DMS153 treated with DMSO at 0.1 percent for 48 hours (cell line): ENCODE measurements at regions not wholly inside any gene's neighbourhood (a gene's known extent, or its start where the extent isn't known, plus 50 kb on each side); places are given as distances from the start of the nearest gene placed in this dataset.
"Not testable (repeated sequence)": the region's sequence is repeated elsewhere in the genome, so short reads cannot be mapped to it uniquely, and the experiment has no call there.

ENCODE experiments used
- DNase-seq: peaks from one replicate; lab custom pipeline; 2025; ENCODE audit not compliant: unreplicated experiment; lab: John Stamatoyannopoulos, UW

GRCh38 chr11:91091563-91091962 lies 868.7 kb upstream of the CHORDC1 start:
- DNase-seq: no peak

DNA sequence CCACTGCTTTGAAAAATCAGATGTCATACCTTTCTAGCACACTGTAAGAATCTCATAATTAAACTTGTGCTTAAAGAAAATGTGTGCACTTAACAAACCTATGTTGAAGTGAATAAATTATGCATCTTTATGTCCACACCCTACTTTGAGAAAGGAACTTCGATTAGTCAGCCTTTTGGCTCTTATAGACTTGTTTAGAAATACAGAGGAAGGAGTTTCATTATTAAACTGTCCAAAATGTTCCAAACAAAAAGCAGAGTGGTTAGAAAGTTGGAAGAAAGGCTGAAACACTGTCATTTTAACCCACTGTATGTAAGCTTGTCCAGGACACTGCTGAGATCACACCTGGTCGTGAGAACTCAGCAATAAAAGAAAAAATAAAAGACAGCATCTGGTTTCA lies 863.2 kb upstream of the CHORDC1 start:
- no peak for DNase-seq

- no peak for DNase-seq
These were observed 859.4 kb upstream of the CHORDC1 start for GRCh38 chr11:91082255-91082654.

DNA sequence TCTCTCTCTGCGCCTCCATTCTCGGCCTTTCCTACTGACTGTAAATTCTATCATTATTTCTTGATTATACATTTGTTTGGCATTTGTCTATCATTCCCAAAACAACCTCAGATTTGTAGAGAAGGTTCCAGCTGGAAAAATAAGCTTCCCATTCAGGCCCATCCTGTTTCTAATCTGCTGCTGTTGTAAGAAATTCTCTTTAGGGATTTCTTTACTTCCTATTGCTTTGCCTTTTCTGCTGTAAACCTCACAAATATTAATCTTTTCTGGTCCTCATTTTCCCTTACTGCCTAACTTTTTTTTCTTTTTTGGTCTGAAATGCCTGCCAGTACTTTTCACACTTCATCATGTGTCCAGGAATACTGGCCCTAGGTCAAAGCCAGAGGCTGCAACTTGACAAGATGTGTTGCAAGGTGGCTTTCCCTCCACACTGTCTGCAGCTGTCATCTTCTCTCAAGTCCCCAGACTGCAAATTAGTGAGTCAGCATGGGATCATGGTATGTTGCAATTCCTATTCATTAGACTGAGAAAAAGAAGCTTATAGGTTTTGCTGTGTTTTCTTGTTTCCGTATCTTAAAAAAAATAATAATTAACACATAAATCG lies 858.7 kb upstream of the CHORDC1 start:
- no peak for DNase-seq

DNA sequence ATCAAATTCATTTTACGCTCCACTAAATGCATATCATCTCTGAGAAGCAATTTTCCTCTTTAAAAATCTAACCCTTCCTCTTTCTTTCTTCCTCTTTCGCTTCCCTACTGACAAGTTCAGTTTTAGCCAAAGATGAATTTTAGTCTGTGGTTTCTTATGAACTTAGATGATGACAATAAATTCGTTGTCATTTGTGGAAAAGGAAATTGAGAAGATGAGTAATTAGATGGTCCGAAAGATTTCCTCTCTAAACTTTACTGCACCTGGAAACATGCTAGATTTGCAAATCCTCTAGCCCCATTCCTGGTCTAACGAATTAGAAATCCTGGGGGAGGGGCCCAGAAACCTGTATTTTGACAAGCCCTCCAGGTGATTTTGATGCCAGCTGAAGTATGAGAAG lies 855.4 kb upstream of the CHORDC1 start:
- no peak for DNase-seq

- no peak for DNase-seq
These were observed 852.3 kb upstream of the CHORDC1 start for GRCh38 chr11:91075032-91075695.

GRCh38 chr11:91067666-91068065 lies 844.8 kb upstream of the CHORDC1 start:
- DNase-seq: no peak

DNA sequence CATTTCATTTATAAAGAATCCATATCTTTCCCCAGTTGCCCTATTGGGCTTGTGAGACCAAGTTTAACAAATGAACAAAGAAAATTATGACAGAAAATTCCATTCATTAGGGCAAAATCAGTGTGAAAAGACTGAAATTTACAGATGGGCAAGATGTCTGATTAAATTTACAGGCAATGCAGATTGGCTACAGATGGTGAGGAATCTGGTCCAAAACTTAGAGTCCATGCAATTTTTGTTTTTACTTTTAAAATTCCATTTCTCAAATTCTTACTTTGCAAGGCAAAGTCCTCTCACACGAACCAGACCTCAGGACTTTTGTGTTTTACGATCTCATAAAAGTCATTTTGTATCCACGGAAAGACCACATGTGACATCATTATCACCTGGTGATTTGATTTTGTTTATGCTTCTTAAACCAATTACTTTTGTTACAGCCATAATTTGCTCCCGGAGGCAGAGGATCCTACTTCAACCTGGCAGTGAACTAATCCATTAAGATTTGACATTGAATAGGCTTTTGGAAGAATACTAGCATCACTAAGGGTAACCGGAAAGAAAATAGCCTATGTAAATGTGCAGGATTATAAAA lies 843.7 kb upstream of the CHORDC1 start:
- DNase-seq: no peak

DNA sequence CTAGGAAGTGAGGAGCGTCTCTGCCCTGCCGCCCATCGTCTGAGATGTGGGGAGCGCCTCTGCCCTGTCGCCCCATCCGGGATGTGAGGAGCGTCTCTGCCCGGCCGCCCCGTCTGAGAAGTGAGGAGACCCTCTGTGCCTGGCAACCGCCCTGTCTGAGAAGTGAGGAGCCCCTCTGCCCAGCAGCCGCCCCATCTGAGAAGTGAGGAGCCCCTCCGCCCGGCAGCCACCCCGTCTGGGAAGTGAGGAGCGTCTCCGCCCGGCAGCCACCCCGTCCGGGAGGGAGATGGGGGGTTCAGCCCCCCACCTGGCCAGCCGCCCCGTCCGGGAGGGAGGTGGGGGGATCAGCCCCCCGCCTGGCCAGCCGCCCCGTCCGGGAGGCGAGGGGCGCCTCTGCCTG lies 840.5 kb upstream of the CHORDC1 start:
- DNase-seq: not testable (repeated sequence)

- DNase-seq: no peak
These were observed 825.0 kb upstream of the CHORDC1 start for GRCh38 chr11:91047882-91048281.

DNA sequence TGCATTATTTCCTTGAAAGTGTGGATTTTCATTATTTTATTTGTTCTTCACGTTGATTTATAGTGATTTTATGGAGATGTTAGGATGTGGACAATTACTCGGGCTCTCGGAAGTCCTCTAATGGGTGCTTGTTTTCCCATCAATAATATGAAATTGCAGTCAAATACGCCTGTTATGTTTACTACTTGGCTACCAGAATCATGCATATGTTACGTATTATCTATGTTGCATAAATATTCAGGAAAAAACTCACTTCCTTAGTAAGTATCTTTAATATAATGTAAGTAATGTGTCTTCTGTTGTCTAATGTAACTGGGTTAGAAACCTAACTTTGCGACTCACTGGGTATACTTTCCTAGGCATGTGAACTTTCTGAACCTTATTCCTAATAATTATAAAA lies 823.4 kb upstream of the CHORDC1 start:
- DNase-seq: no peak

DNA sequence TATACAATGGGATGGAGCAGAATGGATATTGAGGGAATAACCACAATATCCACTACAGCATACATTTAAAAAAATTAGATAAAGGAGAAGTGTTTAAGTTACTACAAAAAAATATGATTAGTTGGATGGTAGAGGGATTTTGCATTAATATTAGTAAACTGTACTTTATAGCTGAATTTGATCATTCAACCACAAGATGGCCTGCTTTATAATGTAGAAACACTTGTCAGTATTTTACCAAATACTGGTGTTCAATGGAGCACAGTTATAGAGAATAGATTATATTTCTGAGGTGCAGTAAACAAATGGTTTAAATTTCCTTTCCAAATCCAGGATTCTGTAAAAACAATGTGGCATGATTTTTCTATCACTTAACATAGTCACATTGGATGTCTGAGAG lies 818.8 kb upstream of the CHORDC1 start:
- no peak for DNase-seq

- DNase-seq: no peak
These were observed 800.9 kb upstream of the CHORDC1 start for GRCh38 chr11:91023731-91024130.

DNA sequence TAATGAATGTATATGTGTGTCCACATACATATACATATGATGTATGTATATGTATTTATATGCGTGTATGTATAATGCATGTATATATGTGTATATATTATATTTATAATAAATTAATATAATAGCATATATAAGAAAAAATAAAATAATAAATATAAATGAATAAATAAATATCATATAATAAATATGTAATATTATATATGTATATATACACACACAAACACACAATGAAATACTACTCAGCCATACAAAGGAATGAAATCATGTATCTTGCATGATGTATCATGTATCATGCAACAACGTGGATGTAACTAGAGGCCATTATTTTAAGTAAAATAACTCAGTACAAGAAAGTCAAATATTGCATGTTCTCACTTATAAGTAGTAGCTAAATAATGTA lies 788.7 kb upstream of the CHORDC1 start:
- DNase-seq: no peak

GRCh38 chr11:91005458-91005857 lies 782.6 kb upstream of the CHORDC1 start:
- no peak for DNase-seq

- no peak for DNase-seq
These were observed 774.4 kb upstream of the CHORDC1 start for GRCh38 chr11:90997241-90997640.

GRCh38 chr11:90972159-90972558 lies 749.3 kb upstream of the CHORDC1 start:
- not testable (repeated sequence) for DNase-seq

DNA sequence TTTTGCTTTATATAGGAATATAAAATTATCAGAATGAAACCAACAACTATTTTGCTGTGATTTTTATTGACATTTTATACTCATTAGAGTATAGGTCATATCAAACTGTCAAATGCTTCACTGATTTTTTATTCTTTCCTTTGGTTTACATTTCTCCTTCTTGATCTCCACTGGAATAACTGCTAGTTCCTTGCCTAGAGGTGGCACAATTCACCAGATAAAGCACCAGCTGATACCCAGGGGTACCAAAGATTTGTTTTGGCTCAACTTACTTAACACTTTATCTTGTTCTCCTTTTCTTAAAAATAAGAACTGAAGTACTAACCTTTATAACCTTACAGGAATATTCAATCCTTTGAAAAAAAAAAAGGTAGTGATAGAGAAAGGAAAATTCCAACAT lies 725.1 kb upstream of the CHORDC1 start:
- DNase-seq: no peak

DNA sequence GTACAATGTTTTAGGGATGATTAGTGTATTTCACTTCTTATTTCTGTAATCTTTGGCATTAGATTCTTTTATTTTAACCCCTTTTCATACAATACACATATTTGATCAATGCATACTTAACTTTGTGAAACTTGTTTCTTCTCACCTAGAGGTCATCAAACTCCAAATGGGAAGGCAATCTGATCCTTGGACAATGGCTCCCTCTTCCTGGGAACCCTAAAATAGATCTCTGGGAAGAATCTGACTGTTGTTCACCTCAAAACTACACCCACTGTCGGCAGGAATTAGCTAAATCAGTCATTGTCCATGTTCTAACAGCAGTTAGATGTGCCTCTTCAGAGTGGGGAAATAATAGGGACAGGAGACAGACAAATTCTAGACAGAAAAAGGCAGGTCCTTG lies 707.4 kb upstream of the CHORDC1 start:
- no peak for DNase-seq

- DNase-seq: no peak
These were observed 696.5 kb upstream of the CHORDC1 start for GRCh38 chr11:90919332-90919731.

DNA sequence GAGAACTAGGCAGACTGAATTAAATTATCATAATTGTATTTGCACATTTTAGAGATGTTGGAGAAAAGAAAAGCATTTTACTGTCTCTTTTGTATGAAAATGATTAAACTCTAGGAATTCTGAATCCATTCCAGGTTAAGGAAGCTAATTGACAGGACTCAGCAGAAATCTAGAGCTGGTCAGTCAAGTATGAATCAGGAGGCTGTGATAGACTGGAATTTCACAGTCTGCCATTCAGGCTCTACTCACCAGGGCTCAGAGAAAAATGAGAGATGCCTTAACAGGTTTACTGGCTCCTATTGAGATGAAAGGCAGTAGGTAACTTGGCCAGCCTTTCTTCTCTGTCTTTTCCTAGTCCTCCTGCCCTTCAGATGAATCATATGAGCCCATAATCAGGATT lies 693.9 kb upstream of the CHORDC1 start:
- DNase-seq: no peak

GRCh38 chr11:90913131-90913668 lies 690.4 kb upstream of the CHORDC1 start:
- DNase-seq: no peak
